Liver (tissue), 3 donors: ENCODE measurements at regions not wholly inside any gene's neighbourhood (a gene's known extent, or its start where the extent isn't known, plus 50 kb on each side); places are given as distances from the start of the nearest gene placed in this dataset.
"Not testable (repeated sequence)": the region's sequence is repeated elsewhere in the genome, so short reads cannot be mapped to it uniquely, and the experiment has no call there.

ENCODE experiments used
- EGR1 ChIP-seq, 2 donors: IDR thresholded peaks; 2 replicates each; pipeline ENCODE4 v1.6.1; 2016 to 2018; ENCODE audit warnings: antibody characterized with exemption in 2 of 2, low read depth in 2 of 2
- FOXA1 ChIP-seq: IDR thresholded peaks from 2 replicates; pipeline ENCODE4 v1.6.1; 2016; ENCODE audit warnings: antibody characterized with exemption
- GABPA ChIP-seq, 2 donors: IDR thresholded peaks in 1 of 2; conservative IDR thresholded peaks in 1 of 2; 2 replicates each; pipeline ENCODE4 v1.6.1; 2016; ENCODE audit warnings: antibody characterized with exemption in 2 of 2, mild to moderate bottlenecking in 1 of 2, moderate library complexity in 1 of 2
- JUND ChIP-seq, 2 donors: IDR thresholded peaks; 2 replicates each; pipeline ENCODE4 v1.6.1; 2016; ENCODE audit warnings: antibody characterized with exemption in 2 of 2
- RAD21 ChIP-seq, 2 donors: IDR thresholded peaks; 2 replicates each; pipeline ENCODE4 v1.6.1; 2016; ENCODE audit warnings: antibody characterized with exemption in 2 of 2, mild to moderate bottlenecking in 2 of 2
- TAF1 ChIP-seq: conservative IDR thresholded peaks from 2 replicates; pipeline ENCODE4 v1.6.1; 2016; ENCODE audit warnings: antibody characterized with exemption, mild to moderate bottlenecking
- YY1 ChIP-seq: IDR thresholded peaks from 2 replicates; pipeline ENCODE4 v1.6.1; 2016; ENCODE audit warnings: antibody characterized with exemption, mild to moderate bottlenecking
- TF ChIP-seq, protein P1 (sequence below): fragments of 150-350 bp; IDR thresholded peaks from 2 replicates; pipeline ENCODE4 v1.5.1; 2017; ENCODE audit warnings: improper control_type of control experiment, low read depth, low read length; ENCODE audit not compliant: missing input control
- TF ChIP-seq, protein P2 (sequence below): IDR thresholded peaks from 2 replicates; pipeline ENCODE4 v1.6.1; 2016; ENCODE audit warnings: antibody characterized with exemption
- TF ChIP-seq, protein P3 (sequence below): IDR thresholded peaks from 2 replicates; pipeline ENCODE4 v1.6.1; 2016; ENCODE audit warnings: antibody characterized with exemption, mild to moderate bottlenecking
- TF ChIP-seq, protein P4 (sequence below): IDR thresholded peaks from 2 replicates; pipeline ENCODE4 v1.6.1; 2016; ENCODE audit warnings: antibody characterized with exemption
- donor health status: healthy.
- donor health status: healthy.

DNA sequence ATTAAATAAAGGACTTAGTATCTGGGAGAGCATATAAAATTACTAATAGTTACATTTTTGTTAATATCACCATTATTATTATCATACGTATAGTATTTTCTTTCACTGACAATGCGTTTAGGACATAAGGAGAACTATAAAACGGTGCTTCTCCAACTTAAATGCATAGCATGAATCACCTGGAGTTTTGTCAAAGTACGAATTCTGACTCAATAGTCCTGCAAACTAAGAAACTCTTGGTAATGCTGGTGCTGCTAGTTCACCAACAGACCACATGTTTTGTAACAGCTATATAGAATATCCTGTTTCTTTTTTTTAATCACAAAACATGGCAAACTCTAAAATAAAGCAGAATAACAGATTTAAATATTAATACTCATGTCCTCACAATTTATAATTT is 116.1 kb upstream of the ZNF717 start:
- TF ChIP-seq, protein P1, sequence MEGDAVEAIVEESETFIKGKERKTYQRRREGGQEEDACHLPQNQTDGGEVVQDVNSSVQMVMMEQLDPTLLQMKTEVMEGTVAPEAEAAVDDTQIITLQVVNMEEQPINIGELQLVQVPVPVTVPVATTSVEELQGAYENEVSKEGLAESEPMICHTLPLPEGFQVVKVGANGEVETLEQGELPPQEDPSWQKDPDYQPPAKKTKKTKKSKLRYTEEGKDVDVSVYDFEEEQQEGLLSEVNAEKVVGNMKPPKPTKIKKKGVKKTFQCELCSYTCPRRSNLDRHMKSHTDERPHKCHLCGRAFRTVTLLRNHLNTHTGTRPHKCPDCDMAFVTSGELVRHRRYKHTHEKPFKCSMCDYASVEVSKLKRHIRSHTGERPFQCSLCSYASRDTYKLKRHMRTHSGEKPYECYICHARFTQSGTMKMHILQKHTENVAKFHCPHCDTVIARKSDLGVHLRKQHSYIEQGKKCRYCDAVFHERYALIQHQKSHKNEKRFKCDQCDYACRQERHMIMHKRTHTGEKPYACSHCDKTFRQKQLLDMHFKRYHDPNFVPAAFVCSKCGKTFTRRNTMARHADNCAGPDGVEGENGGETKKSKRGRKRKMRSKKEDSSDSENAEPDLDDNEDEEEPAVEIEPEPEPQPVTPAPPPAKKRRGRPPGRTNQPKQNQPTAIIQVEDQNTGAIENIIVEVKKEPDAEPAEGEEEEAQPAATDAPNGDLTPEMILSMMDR: not testable (repeated sequence)
- TF ChIP-seq RAD21 (IDR thresholded peaks at IDR 0.05); YY1; TAF1; GABPA (IDR thresholded peaks at IDR 0.05 in 1 of 2, conservative IDR thresholded peaks at IDR 0.05 in 1 of 2); JUND (IDR thresholded peaks at IDR 0.05); FOXA1; EGR1 (IDR thresholded peaks at IDR 0.05; ENCODE audit: low read depth in 2 of 2): not testable (repeated sequence)
- TF ChIP-seq, protein P2, sequence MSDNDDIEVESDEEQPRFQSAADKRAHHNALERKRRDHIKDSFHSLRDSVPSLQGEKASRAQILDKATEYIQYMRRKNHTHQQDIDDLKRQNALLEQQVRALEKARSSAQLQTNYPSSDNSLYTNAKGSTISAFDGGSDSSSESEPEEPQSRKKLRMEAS: not testable (repeated sequence)
- TF ChIP-seq, protein P3, sequence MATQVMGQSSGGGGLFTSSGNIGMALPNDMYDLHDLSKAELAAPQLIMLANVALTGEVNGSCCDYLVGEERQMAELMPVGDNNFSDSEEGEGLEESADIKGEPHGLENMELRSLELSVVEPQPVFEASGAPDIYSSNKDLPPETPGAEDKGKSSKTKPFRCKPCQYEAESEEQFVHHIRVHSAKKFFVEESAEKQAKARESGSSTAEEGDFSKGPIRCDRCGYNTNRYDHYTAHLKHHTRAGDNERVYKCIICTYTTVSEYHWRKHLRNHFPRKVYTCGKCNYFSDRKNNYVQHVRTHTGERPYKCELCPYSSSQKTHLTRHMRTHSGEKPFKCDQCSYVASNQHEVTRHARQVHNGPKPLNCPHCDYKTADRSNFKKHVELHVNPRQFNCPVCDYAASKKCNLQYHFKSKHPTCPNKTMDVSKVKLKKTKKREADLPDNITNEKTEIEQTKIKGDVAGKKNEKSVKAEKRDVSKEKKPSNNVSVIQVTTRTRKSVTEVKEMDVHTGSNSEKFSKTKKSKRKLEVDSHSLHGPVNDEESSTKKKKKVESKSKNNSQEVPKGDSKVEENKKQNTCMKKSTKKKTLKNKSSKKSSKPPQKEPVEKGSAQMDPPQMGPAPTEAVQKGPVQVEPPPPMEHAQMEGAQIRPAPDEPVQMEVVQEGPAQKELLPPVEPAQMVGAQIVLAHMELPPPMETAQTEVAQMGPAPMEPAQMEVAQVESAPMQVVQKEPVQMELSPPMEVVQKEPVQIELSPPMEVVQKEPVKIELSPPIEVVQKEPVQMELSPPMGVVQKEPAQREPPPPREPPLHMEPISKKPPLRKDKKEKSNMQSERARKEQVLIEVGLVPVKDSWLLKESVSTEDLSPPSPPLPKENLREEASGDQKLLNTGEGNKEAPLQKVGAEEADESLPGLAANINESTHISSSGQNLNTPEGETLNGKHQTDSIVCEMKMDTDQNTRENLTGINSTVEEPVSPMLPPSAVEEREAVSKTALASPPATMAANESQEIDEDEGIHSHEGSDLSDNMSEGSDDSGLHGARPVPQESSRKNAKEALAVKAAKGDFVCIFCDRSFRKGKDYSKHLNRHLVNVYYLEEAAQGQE: not testable (repeated sequence)
- TF ChIP-seq, protein P4, sequence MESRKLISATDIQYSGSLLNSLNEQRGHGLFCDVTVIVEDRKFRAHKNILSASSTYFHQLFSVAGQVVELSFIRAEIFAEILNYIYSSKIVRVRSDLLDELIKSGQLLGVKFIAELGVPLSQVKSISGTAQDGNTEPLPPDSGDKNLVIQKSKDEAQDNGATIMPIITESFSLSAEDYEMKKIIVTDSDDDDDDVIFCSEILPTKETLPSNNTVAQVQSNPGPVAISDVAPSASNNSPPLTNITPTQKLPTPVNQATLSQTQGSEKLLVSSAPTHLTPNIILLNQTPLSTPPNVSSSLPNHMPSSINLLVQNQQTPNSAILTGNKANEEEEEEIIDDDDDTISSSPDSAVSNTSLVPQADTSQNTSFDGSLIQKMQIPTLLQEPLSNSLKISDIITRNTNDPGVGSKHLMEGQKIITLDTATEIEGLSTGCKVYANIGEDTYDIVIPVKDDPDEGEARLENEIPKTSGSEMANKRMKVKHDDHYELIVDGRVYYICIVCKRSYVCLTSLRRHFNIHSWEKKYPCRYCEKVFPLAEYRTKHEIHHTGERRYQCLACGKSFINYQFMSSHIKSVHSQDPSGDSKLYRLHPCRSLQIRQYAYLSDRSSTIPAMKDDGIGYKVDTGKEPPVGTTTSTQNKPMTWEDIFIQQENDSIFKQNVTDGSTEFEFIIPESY: not testable (repeated sequence)
